ENCODE measurements at regions not wholly inside any gene's neighbourhood (a gene's known extent, or its start where the extent isn't known, plus 50 kb on each side); places are given as distances from the start of the nearest gene placed in this dataset.

DNA sequence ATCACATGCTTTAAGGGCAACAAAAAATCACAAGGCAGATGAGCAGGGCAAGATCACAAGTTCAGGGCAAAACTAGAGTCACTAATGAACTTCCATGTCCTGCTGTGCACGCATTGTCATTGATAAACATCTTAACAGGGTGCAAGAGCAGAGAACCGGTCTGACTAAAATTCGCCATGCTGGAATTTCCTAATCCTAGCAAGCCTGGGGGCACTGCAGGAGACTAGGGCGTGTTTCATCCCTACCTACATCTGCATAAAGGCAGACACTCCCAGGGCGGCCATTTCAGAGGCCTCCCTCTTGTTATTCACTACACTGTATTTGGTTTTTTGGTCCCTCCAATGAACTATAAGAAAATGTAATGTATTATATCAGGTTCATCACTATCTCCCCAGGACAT, 203.6 kb downstream of the ARHGEF9 start (continued):
- TF ChIP-seq SP1 (IDR thresholded peaks at IDR 0.05; ENCODE audit: low read depth, low read length) (peak; percentile 81), RXRA (IDR thresholded peaks at IDR 0.05; ENCODE audit: insufficient read depth, low read depth, low read length) (no peak), CREB1 (IDR thresholded peaks at IDR 0.05) (no peak), EZH2 (IDR thresholded peaks at IDR 0.05; ENCODE audit: low read depth, low read length, severe bottlenecking) (no peak), JUN (IDR thresholded peaks at IDR 0.05; ENCODE audit: low read depth, low read length) (no peak), SRF (IDR thresholded peaks at IDR 0.05; ENCODE audit: low read depth, low read length) (no peak), SIRT6 (IDR thresholded peaks at IDR 0.05; ENCODE audit: low read length) (no peak), BCL11A (IDR thresholded peaks at IDR 0.05; ENCODE audit: low read depth in 2 of 2, low read length in 2 of 2) (peak in 1 of 2 experiments; percentile 92), PHF8 (conservative IDR thresholded peaks at IDR 0.05; ENCODE audit: low read depth, low read length) (no peak)
- TF ChIP-seq, protein P1, sequence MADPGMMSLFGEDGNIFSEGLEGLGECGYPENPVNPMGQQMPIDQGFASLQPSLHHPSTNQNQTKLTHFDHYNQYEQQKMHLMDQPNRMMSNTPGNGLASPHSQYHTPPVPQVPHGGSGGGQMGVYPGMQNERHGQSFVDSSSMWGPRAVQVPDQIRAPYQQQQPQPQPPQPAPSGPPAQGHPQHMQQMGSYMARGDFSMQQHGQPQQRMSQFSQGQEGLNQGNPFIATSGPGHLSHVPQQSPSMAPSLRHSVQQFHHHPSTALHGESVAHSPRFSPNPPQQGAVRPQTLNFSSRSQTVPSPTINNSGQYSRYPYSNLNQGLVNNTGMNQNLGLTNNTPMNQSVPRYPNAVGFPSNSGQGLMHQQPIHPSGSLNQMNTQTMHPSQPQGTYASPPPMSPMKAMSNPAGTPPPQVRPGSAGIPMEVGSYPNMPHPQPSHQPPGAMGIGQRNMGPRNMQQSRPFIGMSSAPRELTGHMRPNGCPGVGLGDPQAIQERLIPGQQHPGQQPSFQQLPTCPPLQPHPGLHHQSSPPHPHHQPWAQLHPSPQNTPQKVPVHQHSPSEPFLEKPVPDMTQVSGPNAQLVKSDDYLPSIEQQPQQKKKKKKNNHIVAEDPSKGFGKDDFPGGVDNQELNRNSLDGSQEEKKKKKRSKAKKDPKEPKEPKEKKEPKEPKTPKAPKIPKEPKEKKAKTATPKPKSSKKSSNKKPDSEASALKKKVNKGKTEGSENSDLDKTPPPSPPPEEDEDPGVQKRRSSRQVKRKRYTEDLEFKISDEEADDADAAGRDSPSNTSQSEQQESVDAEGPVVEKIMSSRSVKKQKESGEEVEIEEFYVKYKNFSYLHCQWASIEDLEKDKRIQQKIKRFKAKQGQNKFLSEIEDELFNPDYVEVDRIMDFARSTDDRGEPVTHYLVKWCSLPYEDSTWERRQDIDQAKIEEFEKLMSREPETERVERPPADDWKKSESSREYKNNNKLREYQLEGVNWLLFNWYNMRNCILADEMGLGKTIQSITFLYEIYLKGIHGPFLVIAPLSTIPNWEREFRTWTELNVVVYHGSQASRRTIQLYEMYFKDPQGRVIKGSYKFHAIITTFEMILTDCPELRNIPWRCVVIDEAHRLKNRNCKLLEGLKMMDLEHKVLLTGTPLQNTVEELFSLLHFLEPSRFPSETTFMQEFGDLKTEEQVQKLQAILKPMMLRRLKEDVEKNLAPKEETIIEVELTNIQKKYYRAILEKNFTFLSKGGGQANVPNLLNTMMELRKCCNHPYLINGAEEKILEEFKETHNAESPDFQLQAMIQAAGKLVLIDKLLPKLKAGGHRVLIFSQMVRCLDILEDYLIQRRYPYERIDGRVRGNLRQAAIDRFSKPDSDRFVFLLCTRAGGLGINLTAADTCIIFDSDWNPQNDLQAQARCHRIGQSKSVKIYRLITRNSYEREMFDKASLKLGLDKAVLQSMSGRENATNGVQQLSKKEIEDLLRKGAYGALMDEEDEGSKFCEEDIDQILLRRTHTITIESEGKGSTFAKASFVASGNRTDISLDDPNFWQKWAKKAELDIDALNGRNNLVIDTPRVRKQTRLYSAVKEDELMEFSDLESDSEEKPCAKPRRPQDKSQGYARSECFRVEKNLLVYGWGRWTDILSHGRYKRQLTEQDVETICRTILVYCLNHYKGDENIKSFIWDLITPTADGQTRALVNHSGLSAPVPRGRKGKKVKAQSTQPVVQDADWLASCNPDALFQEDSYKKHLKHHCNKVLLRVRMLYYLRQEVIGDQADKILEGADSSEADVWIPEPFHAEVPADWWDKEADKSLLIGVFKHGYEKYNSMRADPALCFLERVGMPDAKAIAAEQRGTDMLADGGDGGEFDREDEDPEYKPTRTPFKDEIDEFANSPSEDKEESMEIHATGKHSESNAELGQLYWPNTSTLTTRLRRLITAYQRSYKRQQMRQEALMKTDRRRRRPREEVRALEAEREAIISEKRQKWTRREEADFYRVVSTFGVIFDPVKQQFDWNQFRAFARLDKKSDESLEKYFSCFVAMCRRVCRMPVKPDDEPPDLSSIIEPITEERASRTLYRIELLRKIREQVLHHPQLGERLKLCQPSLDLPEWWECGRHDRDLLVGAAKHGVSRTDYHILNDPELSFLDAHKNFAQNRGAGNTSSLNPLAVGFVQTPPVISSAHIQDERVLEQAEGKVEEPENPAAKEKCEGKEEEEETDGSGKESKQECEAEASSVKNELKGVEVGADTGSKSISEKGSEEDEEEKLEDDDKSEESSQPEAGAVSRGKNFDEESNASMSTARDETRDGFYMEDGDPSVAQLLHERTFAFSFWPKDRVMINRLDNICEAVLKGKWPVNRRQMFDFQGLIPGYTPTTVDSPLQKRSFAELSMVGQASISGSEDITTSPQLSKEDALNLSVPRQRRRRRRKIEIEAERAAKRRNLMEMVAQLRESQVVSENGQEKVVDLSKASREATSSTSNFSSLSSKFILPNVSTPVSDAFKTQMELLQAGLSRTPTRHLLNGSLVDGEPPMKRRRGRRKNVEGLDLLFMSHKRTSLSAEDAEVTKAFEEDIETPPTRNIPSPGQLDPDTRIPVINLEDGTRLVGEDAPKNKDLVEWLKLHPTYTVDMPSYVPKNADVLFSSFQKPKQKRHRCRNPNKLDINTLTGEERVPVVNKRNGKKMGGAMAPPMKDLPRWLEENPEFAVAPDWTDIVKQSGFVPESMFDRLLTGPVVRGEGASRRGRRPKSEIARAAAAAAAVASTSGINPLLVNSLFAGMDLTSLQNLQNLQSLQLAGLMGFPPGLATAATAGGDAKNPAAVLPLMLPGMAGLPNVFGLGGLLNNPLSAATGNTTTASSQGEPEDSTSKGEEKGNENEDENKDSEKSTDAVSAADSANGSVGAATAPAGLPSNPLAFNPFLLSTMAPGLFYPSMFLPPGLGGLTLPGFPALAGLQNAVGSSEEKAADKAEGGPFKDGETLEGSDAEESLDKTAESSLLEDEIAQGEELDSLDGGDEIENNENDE (IDR thresholded peaks at IDR 0.05; ENCODE audit: insufficient replicate concordance, low read length) = no peak
- TF ChIP-seq, protein P2, sequence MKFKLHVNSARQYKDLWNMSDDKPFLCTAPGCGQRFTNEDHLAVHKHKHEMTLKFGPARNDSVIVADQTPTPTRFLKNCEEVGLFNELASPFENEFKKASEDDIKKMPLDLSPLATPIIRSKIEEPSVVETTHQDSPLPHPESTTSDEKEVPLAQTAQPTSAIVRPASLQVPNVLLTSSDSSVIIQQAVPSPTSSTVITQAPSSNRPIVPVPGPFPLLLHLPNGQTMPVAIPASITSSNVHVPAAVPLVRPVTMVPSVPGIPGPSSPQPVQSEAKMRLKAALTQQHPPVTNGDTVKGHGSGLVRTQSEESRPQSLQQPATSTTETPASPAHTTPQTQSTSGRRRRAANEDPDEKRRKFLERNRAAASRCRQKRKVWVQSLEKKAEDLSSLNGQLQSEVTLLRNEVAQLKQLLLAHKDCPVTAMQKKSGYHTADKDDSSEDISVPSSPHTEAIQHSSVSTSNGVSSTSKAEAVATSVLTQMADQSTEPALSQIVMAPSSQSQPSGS (IDR thresholded peaks at IDR 0.05; ENCODE audit: low read length) = no peak
